ENCODE measurements at regions not wholly inside any gene's neighbourhood (a gene's known extent, or its start where the extent isn't known, plus 50 kb on each side); places are given as distances from the start of the nearest gene placed in this dataset.

DNA sequence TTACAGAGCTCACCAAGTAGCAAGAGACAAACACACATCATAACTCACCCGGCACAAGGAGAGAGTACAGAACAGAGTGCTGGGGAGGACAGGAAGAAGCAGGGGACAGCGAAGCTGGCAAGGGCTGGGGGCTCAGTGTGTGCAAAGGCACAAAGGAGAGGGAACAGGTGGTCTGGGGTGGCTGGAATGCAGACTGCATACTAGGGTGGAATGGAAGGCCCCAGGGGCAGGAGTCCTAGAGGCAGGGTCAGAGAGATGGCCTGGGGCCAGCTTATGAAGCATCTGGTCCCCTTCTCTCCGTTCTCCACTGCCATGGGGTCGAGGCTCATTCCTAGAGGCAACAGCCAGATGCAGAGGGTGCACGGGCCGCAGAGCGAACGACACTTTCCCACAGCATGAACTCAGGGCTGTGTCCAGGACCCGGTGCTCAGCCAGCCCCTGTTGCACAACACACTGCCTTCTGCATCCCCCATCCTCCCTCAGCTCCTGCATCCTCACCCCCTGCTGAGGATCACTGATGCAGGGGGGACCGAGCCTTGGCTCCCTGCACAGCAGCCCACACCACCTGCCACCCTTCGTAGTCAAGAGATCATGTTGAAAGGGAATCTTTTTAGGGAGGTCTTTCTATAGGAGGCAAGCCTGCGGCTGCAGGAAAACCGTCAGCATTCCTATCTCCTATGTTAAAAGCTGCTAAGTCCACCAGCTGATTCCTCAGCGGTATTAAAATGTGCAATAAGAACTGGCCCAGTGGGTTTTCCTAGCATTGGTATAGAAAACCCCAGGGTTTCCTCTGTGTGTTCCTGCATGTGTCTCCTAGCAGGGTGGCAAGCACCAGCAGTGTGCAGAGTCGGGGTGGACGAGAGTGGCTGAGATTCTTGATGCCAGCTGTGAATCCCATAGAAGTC lies 293.5 kb downstream of the UACA start:
- no peak overlapping the region for H2AFZ ChIP-seq (ENCODE audit: low read depth, low read length, poor library complexity, severe bottlenecking)
- H3K79me2 ChIP-seq (ENCODE audit: insufficient read depth, low read length), result no peaks in the 10 kb centered on the region
- H3K9me3 ChIP-seq (ENCODE audit: control insufficient read depth in 1 of 2, insufficient read depth in 1 of 2, low read depth in 1 of 2, low read length in 2 of 2), result no peaks in the 10 kb centered on the region
- BruUV-seq (replicated peaks), result no TSS peak
- ChIA-PET POLR2A (no interaction called here), RAD21 (ENCODE audit: low non-redundant PET in 1 of 2, low total read pairs in 2 of 2, uncharacterized antibody in 2 of 2, unreplicated experiment in 2 of 2) (no interaction called here), CTCF (interaction anchor here (1.8 kb wide), 1 partner anchor 10 kb away, joined by 5 read pairs; no protein-coding TSS in a partner anchor)
- peaks cover 13 to 15% of the 10 kb centered on the region in 2 experiments for H3K4me1 ChIP-seq (ENCODE audit: control insufficient read depth in 1 of 2, insufficient read depth in 2 of 2, low read length in 2 of 2)
- intact Hi-C loops (cut with micrococcal nuclease), result loop anchor here (5.0 kb wide), 1 partner anchor 893 kb away; no protein-coding TSS in a partner anchor
- H3K27me3 ChIP-seq (ENCODE audit: insufficient read depth, low read length), result peaks cover 8% of the 10 kb centered on the region; the same call in 1 of the 2 replicates
- H3K4me3 ChIP-seq (replicated peaks in 1 of 2; ENCODE audit: low read depth in 1 of 2, low read length in 2 of 2), result no peak overlapping the region
- ATAC-seq (no peak), DNase-seq (ENCODE audit: low read depth, low spot score) (no peak)
- H3K36me3 ChIP-seq (ENCODE audit: control insufficient read depth in 1 of 2, insufficient read depth in 2 of 2, low read length in 2 of 2), result no peaks in the 10 kb centered on the region
- H3K27ac ChIP-seq (ENCODE audit: low read depth, low read length), result no peak overlapping the region
- no peaks in the 10 kb centered on the region for H3K9me2 ChIP-seq (ENCODE audit: insufficient read depth)
- H3K9ac ChIP-seq (ENCODE audit: low read length), result no peak overlapping the region
- no peaks in the 10 kb centered on the region for H4K20me1 ChIP-seq (ENCODE audit: insufficient read depth)
- no peak overlapping the region for H3K4me2 ChIP-seq (ENCODE audit: low read length)
- no peak for TF ChIP-seq EZH2phosphoT487 (IDR thresholded peaks at IDR 0.05; ENCODE audit: borderline replicate concordance)
- no peak for TF ChIP-seq SRF (IDR thresholded peaks at IDR 0.05; ENCODE audit: low read depth)
- TF ChIP-seq, protein P1, sequence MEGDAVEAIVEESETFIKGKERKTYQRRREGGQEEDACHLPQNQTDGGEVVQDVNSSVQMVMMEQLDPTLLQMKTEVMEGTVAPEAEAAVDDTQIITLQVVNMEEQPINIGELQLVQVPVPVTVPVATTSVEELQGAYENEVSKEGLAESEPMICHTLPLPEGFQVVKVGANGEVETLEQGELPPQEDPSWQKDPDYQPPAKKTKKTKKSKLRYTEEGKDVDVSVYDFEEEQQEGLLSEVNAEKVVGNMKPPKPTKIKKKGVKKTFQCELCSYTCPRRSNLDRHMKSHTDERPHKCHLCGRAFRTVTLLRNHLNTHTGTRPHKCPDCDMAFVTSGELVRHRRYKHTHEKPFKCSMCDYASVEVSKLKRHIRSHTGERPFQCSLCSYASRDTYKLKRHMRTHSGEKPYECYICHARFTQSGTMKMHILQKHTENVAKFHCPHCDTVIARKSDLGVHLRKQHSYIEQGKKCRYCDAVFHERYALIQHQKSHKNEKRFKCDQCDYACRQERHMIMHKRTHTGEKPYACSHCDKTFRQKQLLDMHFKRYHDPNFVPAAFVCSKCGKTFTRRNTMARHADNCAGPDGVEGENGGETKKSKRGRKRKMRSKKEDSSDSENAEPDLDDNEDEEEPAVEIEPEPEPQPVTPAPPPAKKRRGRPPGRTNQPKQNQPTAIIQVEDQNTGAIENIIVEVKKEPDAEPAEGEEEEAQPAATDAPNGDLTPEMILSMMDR (IDR thresholded peaks at IDR 0.05 in 2 of 3, conservative IDR thresholded peaks at IDR 0.05 in 1 of 3; ENCODE audit: borderline replicate concordance in 1 of 3, insufficient read depth in 1 of 3, low read depth in 2 of 3, low read length in 2 of 3), result no peak
- no peak for TF ChIP-seq POLR2AphosphoS5 (IDR thresholded peaks at IDR 0.05; ENCODE audit: low read depth, low read length)
- no peak for TF ChIP-seq SIN3A (IDR thresholded peaks at IDR 0.05; ENCODE audit: low read depth)
- no peak for TF ChIP-seq SP1 (IDR thresholded peaks at IDR 0.05; ENCODE audit: low read depth)
- no peak for TF ChIP-seq ELF1 (IDR thresholded peaks at IDR 0.05; ENCODE audit: borderline replicate concordance, low read depth)
- TF ChIP-seq, protein P2, sequence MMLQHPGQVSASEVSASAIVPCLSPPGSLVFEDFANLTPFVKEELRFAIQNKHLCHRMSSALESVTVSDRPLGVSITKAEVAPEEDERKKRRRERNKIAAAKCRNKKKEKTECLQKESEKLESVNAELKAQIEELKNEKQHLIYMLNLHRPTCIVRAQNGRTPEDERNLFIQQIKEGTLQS (IDR thresholded peaks at IDR 0.05), result no peak
- TF ChIP-seq, protein P3, sequence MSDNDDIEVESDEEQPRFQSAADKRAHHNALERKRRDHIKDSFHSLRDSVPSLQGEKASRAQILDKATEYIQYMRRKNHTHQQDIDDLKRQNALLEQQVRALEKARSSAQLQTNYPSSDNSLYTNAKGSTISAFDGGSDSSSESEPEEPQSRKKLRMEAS (IDR thresholded peaks at IDR 0.05), result no peak
- TF ChIP-seq, protein P4, sequence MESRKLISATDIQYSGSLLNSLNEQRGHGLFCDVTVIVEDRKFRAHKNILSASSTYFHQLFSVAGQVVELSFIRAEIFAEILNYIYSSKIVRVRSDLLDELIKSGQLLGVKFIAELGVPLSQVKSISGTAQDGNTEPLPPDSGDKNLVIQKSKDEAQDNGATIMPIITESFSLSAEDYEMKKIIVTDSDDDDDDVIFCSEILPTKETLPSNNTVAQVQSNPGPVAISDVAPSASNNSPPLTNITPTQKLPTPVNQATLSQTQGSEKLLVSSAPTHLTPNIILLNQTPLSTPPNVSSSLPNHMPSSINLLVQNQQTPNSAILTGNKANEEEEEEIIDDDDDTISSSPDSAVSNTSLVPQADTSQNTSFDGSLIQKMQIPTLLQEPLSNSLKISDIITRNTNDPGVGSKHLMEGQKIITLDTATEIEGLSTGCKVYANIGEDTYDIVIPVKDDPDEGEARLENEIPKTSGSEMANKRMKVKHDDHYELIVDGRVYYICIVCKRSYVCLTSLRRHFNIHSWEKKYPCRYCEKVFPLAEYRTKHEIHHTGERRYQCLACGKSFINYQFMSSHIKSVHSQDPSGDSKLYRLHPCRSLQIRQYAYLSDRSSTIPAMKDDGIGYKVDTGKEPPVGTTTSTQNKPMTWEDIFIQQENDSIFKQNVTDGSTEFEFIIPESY (IDR thresholded peaks at IDR 0.05; ENCODE audit: extremely low read depth, insufficient replicate concordance, low read length), result no peak
- TF ChIP-seq ZFX (IDR thresholded peaks at IDR 0.05), result no peak
- TF ChIP-seq FOSL1 (IDR thresholded peaks at IDR 0.05; ENCODE audit: low read depth), result no peak
- no peak for TF ChIP-seq RAD21 (IDR thresholded peaks at IDR 0.05; ENCODE audit: low read depth)
- TF ChIP-seq YY1 (IDR thresholded peaks at IDR 0.05; ENCODE audit: extremely low read depth, insufficient replicate concordance, low read depth, low read length), result no peak
- TF ChIP-seq CEBPB (IDR thresholded peaks at IDR 0.05; ENCODE audit: low read depth), result no peak
- TF ChIP-seq EZH2 (IDR thresholded peaks at IDR 0.05), result no peak
- TF ChIP-seq, protein P5, sequence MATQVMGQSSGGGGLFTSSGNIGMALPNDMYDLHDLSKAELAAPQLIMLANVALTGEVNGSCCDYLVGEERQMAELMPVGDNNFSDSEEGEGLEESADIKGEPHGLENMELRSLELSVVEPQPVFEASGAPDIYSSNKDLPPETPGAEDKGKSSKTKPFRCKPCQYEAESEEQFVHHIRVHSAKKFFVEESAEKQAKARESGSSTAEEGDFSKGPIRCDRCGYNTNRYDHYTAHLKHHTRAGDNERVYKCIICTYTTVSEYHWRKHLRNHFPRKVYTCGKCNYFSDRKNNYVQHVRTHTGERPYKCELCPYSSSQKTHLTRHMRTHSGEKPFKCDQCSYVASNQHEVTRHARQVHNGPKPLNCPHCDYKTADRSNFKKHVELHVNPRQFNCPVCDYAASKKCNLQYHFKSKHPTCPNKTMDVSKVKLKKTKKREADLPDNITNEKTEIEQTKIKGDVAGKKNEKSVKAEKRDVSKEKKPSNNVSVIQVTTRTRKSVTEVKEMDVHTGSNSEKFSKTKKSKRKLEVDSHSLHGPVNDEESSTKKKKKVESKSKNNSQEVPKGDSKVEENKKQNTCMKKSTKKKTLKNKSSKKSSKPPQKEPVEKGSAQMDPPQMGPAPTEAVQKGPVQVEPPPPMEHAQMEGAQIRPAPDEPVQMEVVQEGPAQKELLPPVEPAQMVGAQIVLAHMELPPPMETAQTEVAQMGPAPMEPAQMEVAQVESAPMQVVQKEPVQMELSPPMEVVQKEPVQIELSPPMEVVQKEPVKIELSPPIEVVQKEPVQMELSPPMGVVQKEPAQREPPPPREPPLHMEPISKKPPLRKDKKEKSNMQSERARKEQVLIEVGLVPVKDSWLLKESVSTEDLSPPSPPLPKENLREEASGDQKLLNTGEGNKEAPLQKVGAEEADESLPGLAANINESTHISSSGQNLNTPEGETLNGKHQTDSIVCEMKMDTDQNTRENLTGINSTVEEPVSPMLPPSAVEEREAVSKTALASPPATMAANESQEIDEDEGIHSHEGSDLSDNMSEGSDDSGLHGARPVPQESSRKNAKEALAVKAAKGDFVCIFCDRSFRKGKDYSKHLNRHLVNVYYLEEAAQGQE (IDR thresholded peaks at IDR 0.05; ENCODE audit: low read depth), result no peak
- TF ChIP-seq JUND (IDR thresholded peaks at IDR 0.05), result no peak
- TF ChIP-seq TCF7L2 (IDR thresholded peaks at IDR 0.05; ENCODE audit: borderline replicate concordance, extremely low read depth, insufficient read depth, insufficient read length), result no peak
